Gastrocnemius medialis (tissue), 4 donors: ENCODE measurements at regions not wholly inside any gene's neighbourhood (a gene's known extent, or its start where the extent isn't known, plus 50 kb on each side); places are given as distances from the start of the nearest gene placed in this dataset.

Source experiments
- CTCF ChIP-seq, 5 experiments: fragments of 450-650 bp in 3 of 5; fragments of 200-600 bp in 2 of 5; sonication (generic) in 2 of 5; IDR thresholded peaks in 4 of 5; conservative IDR thresholded peaks in 1 of 5; 1 replicate in 4 of 5; 2 replicates in 1 of 5; pipeline ENCODE4 v1.5.1; 2016 to 2019; ENCODE audit warnings: antibody characterized with exemption in 5 of 5, mild to moderate bottlenecking in 3 of 5, moderate library complexity in 3 of 5
- POLR2A ChIP-seq, 2 donors: fragments of 450-650 bp; IDR thresholded peaks; one replicate each; pipeline ENCODE4 v1.6.1; 2017; ENCODE audit warnings: antibody characterized with exemption in 2 of 2, mild to moderate bottlenecking in 2 of 2, moderate library complexity in 2 of 2

- no peak for TF ChIP-seq POLR2A (IDR thresholded peaks at IDR 0.05)
- no peak for TF ChIP-seq CTCF (IDR thresholded peaks at IDR 0.05 in 4 of 5, conservative IDR thresholded peaks at IDR 0.05 in 1 of 5)
These were observed 114.9 kb downstream of the CDH26 start for GRCh38 chr20:60073086-60073485.
